Upper lobe of right lung (tissue), 1 donor: ENCODE measurements at regions not wholly inside any gene's neighbourhood (a gene's known extent, or its start where the extent isn't known, plus 50 kb on each side); places are given as distances from the start of the nearest gene placed in this dataset.

Source experiments
- ATAC-seq: fragments of 200-7000 bp; cut with Tn5 transposase; one replicate; pipeline ENCODE4 v1.9.1; 2020; ENCODE audit warnings: mild to moderate bottlenecking, moderate library complexity
- DNase-seq: peaks from one replicate; pipeline ENCODE4 v3.0.0-alpha.2; 2020
- H3K27ac ChIP-seq: fragments of 200-600 bp; one replicate; pipeline ENCODE4 v1.8.0; 2022
- H3K27me3 ChIP-seq: fragments of 200-600 bp; one replicate; pipeline ENCODE4 v1.8.0; 2022; ENCODE audit warnings: mild to moderate bottlenecking
- H3K36me3 ChIP-seq: fragments of 200-600 bp; one replicate; pipeline ENCODE4 v1.8.0; 2022
- H3K4me1 ChIP-seq: fragments of 200-600 bp; one replicate; pipeline ENCODE4 v1.8.0; 2022
- H3K4me3 ChIP-seq: fragments of 200-600 bp; one replicate; pipeline ENCODE4 v1.8.0; 2022; ENCODE audit warnings: mild to moderate bottlenecking
- H3K9me3 ChIP-seq: fragments of 200-600 bp; one replicate; pipeline ENCODE4 v1.8.0; 2022
- intact Hi-C: fragments of 100-400 bp; cut with DNase I; formaldehyde crosslinking; loops from one replicate; pipeline ENCODE4 v1.11.0; 2022
- TF ChIP-seq, protein P1 (sequence below): fragments of 200-600 bp; IDR thresholded peaks from one replicate; pipeline ENCODE4 v1.8.0; 2022; ENCODE audit warnings: antibody characterized with exemption
- donor health status: DM: no; HTN: yes; CAD: no; lungs with severe emphysema.

DNA sequence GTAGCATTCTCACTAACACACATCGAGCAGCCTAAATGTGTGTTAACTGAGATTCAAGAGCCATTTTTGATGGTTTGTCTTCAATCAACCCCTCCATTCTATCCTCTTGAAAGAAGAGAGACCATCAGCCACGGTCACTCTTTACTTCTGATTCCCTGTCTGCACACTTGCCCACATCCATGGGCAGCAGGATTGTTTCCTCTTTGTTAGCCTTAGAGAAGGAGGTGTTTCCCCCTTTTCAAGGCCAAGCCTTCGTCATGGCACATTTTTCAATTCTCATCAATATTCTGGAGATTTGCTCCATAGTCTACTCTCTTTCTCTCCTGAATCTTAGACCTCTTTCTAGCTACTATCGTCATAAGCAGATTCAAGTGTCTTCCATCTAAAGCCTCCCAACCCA, 522.4 kb upstream of the NAALADL2 start:
- Histone ChIP-seq H3K27ac (no peak overlapping the region), H3K9me3 (no peaks in the 10 kb centered on the region), H3K4me3 (no peak overlapping the region), H3K4me1 (no peaks in the 10 kb centered on the region), H3K36me3 (no peaks in the 10 kb centered on the region), H3K27me3 (no peaks in the 10 kb centered on the region)
- ATAC-seq = peak; percentile 50
- DNase-seq = no peak
- intact Hi-C loops = no loop called here
- TF ChIP-seq, protein P1, sequence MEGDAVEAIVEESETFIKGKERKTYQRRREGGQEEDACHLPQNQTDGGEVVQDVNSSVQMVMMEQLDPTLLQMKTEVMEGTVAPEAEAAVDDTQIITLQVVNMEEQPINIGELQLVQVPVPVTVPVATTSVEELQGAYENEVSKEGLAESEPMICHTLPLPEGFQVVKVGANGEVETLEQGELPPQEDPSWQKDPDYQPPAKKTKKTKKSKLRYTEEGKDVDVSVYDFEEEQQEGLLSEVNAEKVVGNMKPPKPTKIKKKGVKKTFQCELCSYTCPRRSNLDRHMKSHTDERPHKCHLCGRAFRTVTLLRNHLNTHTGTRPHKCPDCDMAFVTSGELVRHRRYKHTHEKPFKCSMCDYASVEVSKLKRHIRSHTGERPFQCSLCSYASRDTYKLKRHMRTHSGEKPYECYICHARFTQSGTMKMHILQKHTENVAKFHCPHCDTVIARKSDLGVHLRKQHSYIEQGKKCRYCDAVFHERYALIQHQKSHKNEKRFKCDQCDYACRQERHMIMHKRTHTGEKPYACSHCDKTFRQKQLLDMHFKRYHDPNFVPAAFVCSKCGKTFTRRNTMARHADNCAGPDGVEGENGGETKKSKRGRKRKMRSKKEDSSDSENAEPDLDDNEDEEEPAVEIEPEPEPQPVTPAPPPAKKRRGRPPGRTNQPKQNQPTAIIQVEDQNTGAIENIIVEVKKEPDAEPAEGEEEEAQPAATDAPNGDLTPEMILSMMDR = no peak

DNA sequence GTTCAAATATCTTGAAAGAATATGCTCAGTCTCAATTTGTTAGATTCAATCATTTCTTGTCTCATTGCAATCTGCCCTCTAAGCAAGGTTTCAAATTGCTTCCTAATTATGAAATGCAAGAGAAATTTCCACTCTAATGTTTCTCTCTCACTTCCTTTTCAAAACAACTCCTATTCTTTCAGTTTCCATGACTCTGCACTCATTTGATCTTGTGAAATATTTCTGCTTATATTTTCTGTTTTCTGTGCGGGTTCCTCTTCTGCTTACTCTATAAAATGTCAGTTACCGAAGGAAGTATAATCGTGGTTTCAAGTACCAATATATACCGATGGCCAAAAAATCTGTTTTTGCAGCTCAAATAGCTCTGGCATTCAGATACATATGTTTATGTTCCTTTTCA, 521.9 kb upstream of the NAALADL2 start:
- Histone ChIP-seq H3K4me3 (no peak overlapping the region), H3K36me3 (no peaks in the 10 kb centered on the region), H3K4me1 (no peaks in the 10 kb centered on the region), H3K9me3 (no peaks in the 10 kb centered on the region), H3K27me3 (no peaks in the 10 kb centered on the region), H3K27ac (no peak overlapping the region)
- intact Hi-C loops = no loop called here
- ATAC-seq (peak; percentile 63), DNase-seq (no peak)
- TF ChIP-seq, protein P1 = no peak

DNA sequence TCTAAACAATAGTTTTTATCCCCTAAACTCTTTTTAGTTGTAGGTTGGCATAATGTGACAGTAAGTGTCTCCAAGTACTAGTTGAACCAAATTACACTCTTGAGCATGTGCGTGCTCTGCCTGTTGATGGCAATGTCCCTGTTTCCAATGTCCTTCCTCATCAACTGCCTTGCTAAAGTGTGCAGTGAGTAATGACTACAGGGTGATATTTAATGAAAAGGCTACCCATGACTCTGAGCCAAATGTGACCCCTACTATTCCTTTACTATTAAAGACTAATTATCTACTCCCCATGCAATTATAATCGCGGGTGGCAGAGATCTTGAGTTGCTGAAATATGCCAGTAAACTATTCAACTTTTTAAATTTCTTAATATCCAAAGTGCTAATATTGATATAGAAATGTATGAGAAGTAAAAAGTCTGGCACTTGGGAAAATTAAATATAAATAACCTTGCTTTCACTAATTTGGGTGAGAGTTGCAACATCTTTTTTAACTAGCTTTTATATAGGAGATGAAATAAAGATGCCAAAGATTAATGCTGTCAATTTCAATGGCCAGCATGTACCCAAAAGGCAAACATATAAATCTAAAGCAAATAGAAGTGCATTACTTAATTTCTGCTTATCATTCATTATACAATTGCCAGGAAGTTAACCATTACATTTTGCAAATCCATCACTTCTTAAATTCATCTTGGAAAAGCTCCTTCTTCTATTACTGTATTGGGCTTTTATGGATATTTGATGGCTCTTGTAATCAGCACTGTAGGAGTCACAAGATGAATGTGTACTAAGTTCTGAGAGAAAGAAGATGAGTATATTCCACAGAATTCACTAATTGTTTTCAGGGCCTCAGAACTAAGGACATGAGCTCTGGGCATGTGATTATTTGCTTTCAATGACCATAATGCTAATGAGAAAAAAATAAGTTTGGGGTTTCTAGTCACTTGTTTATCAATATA, 518.2 kb upstream of the NAALADL2 start:
- no peaks in the 10 kb centered on the region for H3K36me3 ChIP-seq
- ATAC-seq (no peak), DNase-seq (no peak)
- intact Hi-C loops = no loop called here
- H3K4me1 ChIP-seq = no peaks in the 10 kb centered on the region
- H3K27ac ChIP-seq = no peak overlapping the region
- no peaks in the 10 kb centered on the region for H3K9me3 ChIP-seq
- TF ChIP-seq, protein P1 = no peak
- H3K4me3 ChIP-seq = no peak overlapping the region
- no peaks in the 10 kb centered on the region for H3K27me3 ChIP-seq

DNA sequence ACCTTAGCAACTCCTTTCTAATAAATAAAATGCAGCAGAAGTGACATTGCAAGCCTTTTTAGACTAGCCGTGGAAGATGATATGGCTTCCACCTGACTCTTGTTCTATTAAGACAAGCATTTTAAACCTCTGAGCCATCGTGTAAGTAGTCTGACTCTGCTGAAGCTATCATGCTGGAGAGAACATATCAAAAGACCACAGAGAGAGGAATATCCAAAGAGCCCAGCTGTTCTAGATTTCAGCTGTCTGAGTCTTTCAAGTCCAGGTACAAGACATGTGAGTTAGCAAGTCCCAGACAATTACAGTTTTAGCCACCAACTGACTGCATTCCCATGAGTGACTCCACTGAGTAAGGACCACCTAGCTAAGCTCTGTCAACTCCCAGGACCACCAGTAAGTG, 517.0 kb upstream of the NAALADL2 start:
- Histone ChIP-seq H3K9me3 (no peaks in the 10 kb centered on the region), H3K36me3 (no peaks in the 10 kb centered on the region), H3K27ac (no peak overlapping the region), H3K4me3 (no peak overlapping the region), H3K27me3 (no peaks in the 10 kb centered on the region), H3K4me1 (no peaks in the 10 kb centered on the region)
- TF ChIP-seq, protein P1 = no peak
- intact Hi-C loops = no loop called here
- ATAC-seq (no peak), DNase-seq (no peak)

DNA sequence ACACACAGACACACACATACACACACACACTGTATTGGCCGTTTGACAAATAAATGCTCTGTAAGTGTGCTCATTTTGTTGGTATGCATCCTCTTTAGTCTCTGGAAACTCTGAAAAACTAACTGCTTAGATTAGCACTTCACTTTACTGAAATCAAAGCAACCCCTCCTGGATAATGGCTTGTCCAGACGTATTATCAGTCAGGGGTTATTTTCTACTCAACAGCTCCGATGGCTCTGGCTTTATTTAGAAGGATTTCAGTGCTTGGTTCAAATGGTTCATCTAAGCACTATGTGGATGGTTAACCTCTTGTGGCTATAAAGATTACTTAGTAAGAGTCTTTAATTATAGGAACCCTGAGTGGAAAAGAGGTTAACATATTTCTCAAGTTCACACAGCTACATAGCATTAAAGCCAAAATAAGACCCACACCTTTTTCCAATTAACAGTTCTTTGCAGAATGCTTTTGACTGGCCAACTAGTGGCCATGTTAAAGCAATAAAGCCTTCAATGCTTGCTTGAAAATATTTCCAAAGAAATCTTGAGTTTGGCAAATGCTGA, 516.1 kb upstream of the NAALADL2 start:
- H3K4me3 ChIP-seq = no peak overlapping the region
- H3K27ac ChIP-seq = no peak overlapping the region
- H3K27me3 ChIP-seq = no peaks in the 10 kb centered on the region
- intact Hi-C loops = no loop called here
- TF ChIP-seq, protein P1 = no peak
- ATAC-seq (no peak), DNase-seq (no peak)
- H3K9me3 ChIP-seq = no peaks in the 10 kb centered on the region
- no peaks in the 10 kb centered on the region for H3K4me1 ChIP-seq
- H3K36me3 ChIP-seq = no peaks in the 10 kb centered on the region
